Smooth muscle cell (in vitro differentiated cells): ENCODE measurements at regions not wholly inside any gene's neighbourhood (a gene's known extent, or its start where the extent isn't known, plus 50 kb on each side); places are given as distances from the start of the nearest gene placed in this dataset.
A peak's percentile ranks its signal among the peaks of the same experiment; 100 is the strongest.

Experiments used
- DNase-seq: peaks from one replicate; lab custom pipeline; 2025; ENCODE audit not compliant: unreplicated experiment; lab: John Stamatoyannopoulos, UW
- H2AFZ ChIP-seq: fragments of 200-600 bp; sonication (generic); 2 replicates; pipeline ENCODE4 v1.6.0; 2016; ENCODE audit warnings: antibody characterized with exemption, low read depth, mild to moderate bottlenecking
- H3F3A ChIP-seq: fragments of 200-600 bp; sonication (generic); 2 replicates; pipeline ENCODE4 v1.6.0; 2017; ENCODE audit warnings: antibody characterized with exemption, low read depth
- H3K27ac ChIP-seq: fragments of 200-600 bp; sonication (generic); 2 replicates; pipeline ENCODE4 v1.5.1; 2016; ENCODE audit warnings: low read depth, mild to moderate bottlenecking
- H3K27me3 ChIP-seq: fragments of 200-600 bp; sonication (generic); 2 replicates; pipeline ENCODE4 v1.6.1; 2016; ENCODE audit warnings: low read depth, mild to moderate bottlenecking
- H3K36me3 ChIP-seq: fragments of 200-600 bp; sonication (generic); 2 replicates; pipeline ENCODE4 v1.5.1; 2016; ENCODE audit warnings: low read depth
- H3K4me1 ChIP-seq: fragments of 200-600 bp; sonication (generic); 2 replicates; pipeline ENCODE4 v1.5.1; 2016; ENCODE audit warnings: low read depth
- H3K4me2 ChIP-seq: fragments of 200-600 bp; sonication (generic); 2 replicates; pipeline ENCODE4 v1.6.0; 2016; ENCODE audit warnings: mild to moderate bottlenecking
- H3K4me3 ChIP-seq: fragments of 200-600 bp; sonication (generic); 2 replicates; pipeline ENCODE4 v1.5.1; 2016; ENCODE audit warnings: mild to moderate bottlenecking
- H3K79me2 ChIP-seq: fragments of 200-600 bp; sonication (generic); 2 replicates; pipeline ENCODE4 v1.6.0; 2016; ENCODE audit warnings: low read depth, mild to moderate bottlenecking
- H3K9ac ChIP-seq: fragments of 200-600 bp; sonication (generic); 2 replicates; pipeline ENCODE4 v1.6.0; 2016; ENCODE audit warnings: low read depth
- H3K9me3 ChIP-seq: fragments of 200-600 bp; sonication (generic); replicated peaks from 2 replicates; pipeline ENCODE4 v1.5.1; 2016; ENCODE audit warnings: low read depth
- H4K20me1 ChIP-seq: fragments of 200-600 bp; sonication (generic); 2 replicates; pipeline ENCODE4 v1.6.0; 2016; ENCODE audit warnings: low read depth
- CTCF ChIP-seq: fragments of 200-600 bp; sonication (generic); IDR thresholded peaks from 2 replicates; pipeline ENCODE4 v1.5.1; 2017; ENCODE audit warnings: borderline replicate concordance, mild to moderate bottlenecking, antibody characterized with exemption; ENCODE audit not compliant: insufficient read depth, poor library complexity, severe bottlenecking
- WGBS: methylation state at CpG from one replicate; pipeline ENCODE4 v1.1.7; 2016; ENCODE audit warnings: low lambda C conversion rate; 5-methylcytosine and 5-hydroxymethylcytosine counted together

DNA sequence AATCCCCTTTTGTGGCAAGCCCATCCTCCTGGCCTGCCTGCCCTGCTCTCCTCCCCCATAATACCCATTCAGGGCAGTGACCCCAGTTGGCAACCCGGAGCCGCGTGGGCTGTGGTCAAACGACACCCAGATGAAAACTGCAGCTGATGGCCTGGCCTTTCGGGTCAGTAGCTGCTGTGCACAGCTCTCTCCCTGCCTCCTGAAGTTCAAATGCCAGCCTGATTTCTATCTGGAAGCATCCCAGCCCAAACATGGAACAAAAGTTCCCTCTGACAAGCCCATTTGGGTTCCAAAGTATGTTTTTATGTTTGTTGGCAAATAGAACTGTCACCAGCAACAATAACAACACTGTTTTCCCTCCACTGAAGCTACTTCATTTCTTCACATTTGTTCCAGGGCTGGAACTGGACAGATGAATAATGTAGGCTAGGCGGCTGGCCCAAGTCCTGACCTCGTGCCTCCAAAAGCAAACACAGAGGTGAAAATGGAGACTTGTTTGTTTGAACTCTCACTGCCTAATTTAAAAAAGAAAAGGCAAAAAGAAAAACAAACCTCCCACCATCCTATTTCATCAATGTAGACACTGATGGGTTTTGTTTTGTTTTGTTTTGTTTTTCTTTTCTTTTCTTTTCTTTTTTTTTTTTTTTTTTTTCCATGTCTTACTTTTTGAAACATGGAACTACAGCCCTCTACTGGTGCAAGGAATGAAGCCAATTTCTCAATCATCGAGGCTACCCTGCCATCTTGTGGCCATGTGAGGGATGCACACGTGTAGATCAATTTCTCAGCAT is 179.0 kb downstream of the ADSS2 start:
- Histone ChIP-seq H3K9me3 (no peaks in the 10 kb centered on the region), H3K4me3 (no peak overlapping the region), H3F3A (peaks cover 6% of the 10 kb centered on the region), H2AFZ (peak overlapping the region; percentile 22), H3K79me2 (no peaks in the 10 kb centered on the region), H3K27me3 (no peaks in the 10 kb centered on the region), H3K9ac (no peak overlapping the region), H3K4me1 (peaks cover 5% of the 10 kb centered on the region), H3K4me2 (no peak overlapping the region), H3K36me3 (no peaks in the 10 kb centered on the region), H3K27ac (no peak overlapping the region), H4K20me1 (no peaks in the 10 kb centered on the region)
- no peak for DNase-seq
- WGBS: 66% methylated on average over 9 of the region's 9 CpGs
- TF ChIP-seq CTCF: peak; percentile 96

- Histone ChIP-seq H3K9ac (peak overlapping the region; percentile 30), H3F3A (peaks cover 6% of the 10 kb centered on the region), H4K20me1 (no peaks in the 10 kb centered on the region), H3K4me1 (peaks cover 5% of the 10 kb centered on the region), H3K9me3 (no peaks in the 10 kb centered on the region), H2AFZ (peak overlapping the region; percentile 63), H3K27ac (peak overlapping the region; percentile 81), H3K4me3 (peak overlapping the region; percentile 25), H3K4me2 (peak overlapping the region; percentile 79), H3K27me3 (no peaks in the 10 kb centered on the region), H3K36me3 (no peaks in the 10 kb centered on the region), H3K79me2 (no peaks in the 10 kb centered on the region)
- TF ChIP-seq CTCF: no peak
- 22% methylated on average over 8 of the region's 8 CpGs for WGBS
- no peak for DNase-seq
These were observed 178.4 kb downstream of the ADSS2 start for GRCh38 chr1:244273262-244273844.

- 33% methylated on average over 13 of the region's 13 CpGs for WGBS
- peak; percentile 20 for DNase-seq
- TF ChIP-seq CTCF: no peak
- Histone ChIP-seq H3K4me1 (peaks cover 5% of the 10 kb centered on the region), H3K9ac (peak overlapping the region; percentile 30), H3K27me3 (no peaks in the 10 kb centered on the region), H3K4me3 (peak overlapping the region; percentile 25), H2AFZ (peak overlapping the region; percentile 63), H3K79me2 (no peaks in the 10 kb centered on the region), H3K4me2 (peak overlapping the region; percentile 79), H3K9me3 (no peaks in the 10 kb centered on the region), H3K36me3 (no peaks in the 10 kb centered on the region), H4K20me1 (no peaks in the 10 kb centered on the region), H3K27ac (peak overlapping the region; percentile 81), H3F3A (peaks cover 6% of the 10 kb centered on the region)
These were observed 177.7 kb downstream of the ADSS2 start for GRCh38 chr1:244273845-244274619.
